Glomerular visceral epithelial cell (primary cell): ENCODE measurements at regions not wholly inside any gene's neighbourhood (a gene's known extent, or its start where the extent isn't known, plus 50 kb on each side); places are given as distances from the start of the nearest gene placed in this dataset.
"Not testable (repeated sequence)": the region's sequence is repeated elsewhere in the genome, so short reads cannot be mapped to it uniquely, and the experiment has no call there.

ENCODE experiments used
- DNase-seq: peaks from one replicate; pipeline ENCODE4 v3.0.0-alpha.2; 2016; ENCODE audit errors: extremely low spot score

DNA sequence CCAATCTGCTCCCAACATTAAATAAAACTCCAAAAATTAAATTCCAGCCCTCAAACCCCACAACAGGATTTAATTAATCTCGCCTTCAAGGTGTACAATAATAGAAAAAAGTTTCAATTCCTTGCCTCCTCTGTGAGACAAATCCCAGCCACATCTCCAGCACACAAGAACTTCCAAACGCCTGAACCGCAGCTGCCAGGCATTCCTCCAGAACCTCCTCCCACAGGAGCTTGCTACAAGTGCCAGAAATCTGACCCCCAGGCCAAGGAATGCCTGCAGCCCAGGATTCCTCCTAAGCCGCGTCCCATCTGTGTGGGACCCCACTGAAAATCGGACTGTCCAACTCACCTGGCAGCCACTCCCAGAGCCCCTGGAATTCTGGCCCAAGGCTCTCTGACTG is 94.5 kb upstream of the RAB4A start:
- not testable (repeated sequence) for DNase-seq

DNA sequence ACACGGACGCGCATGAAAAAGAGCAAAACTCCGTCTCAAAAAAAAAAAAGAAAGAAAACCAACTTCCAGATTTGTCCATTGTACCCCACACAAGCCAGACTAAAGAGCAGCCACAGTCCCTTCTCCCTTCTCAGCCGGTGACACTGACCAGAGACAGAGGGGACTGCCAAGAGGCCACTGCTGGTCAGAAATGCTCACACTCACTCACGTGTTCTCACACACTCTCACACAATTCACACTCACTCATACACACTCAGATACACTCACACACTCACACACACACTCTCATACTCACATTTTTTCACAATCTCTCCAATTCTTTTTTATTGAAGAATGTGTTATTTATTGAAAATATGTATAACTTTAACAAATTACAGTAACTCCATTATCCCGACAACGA is 90.8 kb upstream of the RAB4A start:
- no peak for DNase-seq

DNA sequence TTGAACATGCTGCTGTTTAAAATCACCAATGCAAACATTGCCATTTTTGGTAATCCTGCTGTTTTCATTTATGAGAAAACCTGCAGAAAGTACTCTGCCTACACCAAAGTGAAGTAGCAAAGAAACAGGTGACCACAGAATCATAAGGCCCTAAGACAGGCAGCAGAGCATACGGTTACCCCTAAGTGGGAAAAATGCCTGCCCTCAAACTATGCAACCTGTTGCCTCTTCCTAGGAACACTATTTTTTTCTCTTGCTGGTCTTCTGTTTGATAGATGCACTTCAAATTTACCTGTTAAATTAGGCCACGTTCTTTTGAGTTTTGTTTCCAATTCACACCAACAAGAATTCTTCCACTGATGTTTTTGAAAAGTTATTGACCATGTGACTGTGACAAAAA is 89.5 kb upstream of the RAB4A start:
- DNase-seq = no peak

DNA sequence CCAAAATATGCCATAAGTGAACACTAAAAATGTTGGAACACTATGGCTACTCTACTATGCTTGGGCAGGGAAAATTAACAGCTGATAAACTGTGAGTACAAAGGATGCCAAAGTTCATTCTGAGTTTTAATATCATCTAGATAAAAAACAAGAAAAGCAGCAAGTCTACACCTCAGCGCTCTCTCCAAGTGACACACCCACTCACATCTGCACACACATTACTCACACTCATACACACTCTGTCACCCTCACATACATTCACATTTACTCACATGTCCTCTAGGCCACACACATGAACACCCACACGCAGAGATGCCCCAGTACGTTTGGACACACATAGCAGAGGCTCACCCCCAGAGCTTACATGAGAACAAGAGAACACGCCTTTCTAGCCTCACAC is 87.3 kb upstream of the RAB4A start:
- DNase-seq = no peak

DNA sequence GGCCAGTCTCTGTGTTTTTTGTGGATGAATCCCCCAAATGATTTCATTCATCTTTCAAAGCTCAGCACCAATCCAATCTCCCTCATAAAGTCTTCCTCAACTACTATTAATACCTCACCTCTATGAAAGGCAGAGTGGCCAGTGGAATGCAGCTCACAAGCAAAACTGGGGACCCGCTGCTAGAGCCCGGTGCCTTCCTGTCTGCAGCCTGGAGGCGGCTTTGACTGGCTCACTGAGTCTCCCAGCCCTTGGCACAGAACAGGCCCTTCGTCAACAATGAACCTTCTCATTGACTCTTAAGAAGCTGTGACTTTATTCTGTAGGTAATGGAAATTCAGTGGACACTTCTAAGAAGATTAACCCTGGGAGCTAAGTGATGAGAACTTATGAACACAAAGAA is 86.8 kb upstream of the RAB4A start:
- no peak for DNase-seq

DNA sequence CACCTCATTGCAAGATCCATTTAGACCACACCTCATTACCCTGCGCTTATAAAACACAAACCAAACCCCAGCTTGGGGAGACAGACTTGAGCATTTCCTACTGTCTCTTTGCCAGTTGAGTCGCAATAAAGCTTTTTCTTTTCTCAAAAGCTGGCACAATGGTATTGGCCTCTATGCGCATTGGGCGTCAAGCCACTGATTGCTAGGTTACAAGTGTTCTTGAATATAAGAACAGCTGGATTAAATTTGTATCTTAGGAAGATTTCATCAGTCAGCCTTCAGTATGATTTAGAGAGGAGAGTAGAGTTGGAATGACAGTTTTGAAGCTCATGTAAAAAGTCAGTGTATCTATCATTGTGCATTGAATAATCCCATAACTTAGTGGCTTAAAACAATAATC is 84.9 kb upstream of the RAB4A start:
- no peak for DNase-seq

DNA sequence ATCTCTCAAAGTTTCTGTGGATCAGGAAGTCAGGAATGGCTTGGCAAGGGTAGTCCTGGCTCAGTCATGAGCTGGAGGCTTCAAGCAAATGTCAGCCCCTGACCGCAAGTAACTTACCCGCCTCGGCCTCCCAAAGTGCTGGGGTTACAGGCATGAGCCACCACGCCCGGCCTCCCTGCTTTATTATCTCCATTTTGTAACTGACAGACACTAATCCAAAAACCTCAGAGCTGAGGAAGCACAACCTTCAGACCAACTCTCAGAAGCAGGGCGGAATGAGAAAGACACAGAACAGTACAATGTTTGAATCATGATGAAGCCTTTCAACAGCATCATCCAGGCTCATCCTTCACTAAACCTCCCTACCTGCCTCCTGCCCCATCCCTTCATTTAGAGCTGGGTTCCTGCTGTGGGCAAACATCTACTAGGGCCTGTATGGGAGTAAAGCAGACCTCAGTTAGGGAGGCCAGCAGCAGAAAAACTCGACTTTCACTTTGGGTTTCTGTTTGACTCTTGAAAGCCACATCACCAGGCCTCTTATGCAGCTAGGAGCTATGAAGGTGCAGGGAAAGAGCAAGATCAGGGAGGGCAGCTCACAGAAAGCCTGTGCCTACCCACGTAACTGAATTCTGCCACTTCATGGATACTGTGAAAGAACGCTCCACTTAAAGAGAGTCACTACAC is 84.4 kb upstream of the RAB4A start:
- DNase-seq = no peak

DNA sequence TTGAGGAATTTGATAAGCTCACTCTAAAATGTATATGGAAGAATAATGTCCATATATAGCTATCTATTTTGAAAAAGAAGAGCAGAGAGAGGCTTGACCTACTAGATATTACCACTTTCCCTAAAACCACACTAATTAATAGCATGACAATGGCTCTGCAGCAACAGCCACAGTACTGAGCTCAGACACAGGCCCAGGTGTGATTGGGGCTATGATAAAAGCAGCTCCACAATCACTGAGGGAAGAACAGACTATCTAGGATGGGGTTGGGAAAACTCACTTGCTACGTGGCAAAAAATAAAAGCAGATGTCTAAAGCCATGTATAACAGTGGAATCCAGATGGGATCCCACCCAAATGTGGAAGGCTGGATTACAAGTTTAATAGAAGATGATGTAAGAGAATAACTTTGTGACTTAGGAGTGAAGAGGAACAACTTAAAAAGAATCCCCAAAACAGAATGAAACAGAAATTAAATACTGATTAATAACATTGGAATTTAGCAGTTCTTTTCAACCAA is 80.8 kb upstream of the RAB4A start:
- no peak for DNase-seq

DNA sequence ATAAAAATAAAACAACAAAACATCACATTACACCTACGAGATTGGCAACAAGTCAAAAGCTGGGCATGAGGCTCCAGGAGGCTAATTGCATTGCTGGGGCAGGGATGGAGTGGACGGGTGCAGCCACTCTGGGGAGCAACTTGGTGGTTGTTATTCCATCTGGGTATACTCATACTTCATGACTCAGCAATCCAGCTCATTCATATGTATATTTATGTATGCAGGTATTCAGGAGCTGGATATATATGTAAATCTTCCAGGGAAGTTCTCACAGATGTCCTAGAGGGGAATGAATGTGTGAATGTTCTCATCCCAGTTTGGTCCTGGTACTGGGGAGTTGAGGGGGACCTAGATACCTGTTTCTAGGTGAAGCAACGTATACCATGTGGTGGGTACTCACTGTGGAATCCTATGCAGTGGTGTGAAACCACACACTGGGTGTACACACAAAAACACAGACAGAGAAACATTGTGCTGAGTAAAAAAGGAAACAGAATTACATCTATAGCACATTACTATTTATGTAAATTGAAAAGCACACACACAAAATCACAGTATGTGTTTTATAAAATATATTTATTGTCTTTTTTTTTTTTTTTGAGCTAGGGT is 79.7 kb upstream of the RAB4A start:
- no peak for DNase-seq

DNA sequence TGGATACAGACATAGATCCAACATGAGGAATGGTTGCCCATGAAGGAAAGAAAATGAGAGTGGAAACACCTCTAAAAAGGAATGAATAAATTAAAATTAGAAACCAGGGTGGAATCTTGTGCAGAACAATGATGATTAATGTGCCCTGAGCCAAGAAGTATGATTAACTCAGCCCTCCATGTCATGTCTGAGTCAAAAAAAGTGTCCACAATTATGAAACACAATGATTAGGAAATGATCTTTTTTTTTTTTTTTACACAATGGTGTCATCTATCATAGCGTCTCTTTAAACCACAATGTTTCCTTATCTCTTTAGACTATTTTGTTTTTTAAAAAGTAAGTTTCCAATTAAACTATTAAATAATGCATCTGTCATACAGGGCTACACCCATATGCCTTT is 78.9 kb upstream of the RAB4A start:
- DNase-seq = peak; percentile 8

DNA sequence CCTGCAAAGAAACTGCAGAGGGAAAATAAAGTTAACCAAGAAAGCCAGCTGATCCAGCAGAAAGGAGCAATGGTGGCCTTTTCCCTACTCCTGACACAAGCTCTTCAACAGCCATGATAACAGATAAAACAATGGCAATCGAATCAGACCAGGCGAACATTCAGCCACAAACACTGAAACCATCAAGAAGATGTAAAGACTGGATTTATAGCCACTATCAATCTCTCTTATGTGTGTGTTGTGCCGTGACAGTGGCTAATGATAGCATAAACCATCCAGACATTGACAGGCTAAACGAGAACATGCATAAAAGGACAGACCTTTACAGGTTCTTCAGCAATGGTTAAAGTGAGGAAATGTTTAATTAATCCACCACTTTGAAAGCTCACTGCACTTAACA is 78.1 kb upstream of the RAB4A start:
- no peak for DNase-seq

DNA sequence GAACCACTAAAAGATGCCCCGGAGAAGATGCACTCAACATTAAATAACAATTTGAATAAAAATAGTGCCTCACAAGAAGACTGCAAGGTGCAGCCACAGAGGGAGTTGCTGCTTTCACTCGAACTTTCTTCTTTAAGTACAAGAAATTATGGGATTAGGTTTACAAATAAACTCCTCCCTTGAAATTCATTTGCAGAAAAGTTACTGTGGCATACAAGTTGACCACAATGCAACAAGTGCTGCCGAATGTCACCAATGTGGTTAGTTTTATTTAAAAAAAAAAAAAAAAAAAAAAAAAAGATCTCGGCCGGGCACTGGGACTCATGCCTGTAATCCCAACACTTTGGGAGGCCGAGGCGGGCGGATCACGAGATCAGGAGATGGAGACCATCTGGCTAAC is 76.8 kb upstream of the RAB4A start:
- no peak for DNase-seq

DNA sequence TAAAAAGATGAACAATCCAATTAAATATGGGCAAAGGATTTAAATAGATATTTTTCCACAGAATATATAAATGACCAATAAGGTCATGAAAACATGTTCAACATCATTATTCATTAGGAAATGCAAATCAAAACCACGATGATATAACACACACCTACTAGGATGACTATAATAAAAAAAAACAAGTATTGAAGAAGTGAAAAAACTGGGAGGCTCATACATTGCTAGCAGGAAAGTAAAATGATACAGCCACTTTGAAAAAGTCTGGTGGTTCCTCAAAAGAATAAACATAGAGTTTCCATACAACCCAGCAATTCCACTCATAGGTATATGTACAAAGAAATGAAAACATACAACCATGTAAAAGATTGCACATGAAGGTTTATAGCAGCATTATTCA is 75.7 kb upstream of the RAB4A start:
- DNase-seq = no peak

DNA sequence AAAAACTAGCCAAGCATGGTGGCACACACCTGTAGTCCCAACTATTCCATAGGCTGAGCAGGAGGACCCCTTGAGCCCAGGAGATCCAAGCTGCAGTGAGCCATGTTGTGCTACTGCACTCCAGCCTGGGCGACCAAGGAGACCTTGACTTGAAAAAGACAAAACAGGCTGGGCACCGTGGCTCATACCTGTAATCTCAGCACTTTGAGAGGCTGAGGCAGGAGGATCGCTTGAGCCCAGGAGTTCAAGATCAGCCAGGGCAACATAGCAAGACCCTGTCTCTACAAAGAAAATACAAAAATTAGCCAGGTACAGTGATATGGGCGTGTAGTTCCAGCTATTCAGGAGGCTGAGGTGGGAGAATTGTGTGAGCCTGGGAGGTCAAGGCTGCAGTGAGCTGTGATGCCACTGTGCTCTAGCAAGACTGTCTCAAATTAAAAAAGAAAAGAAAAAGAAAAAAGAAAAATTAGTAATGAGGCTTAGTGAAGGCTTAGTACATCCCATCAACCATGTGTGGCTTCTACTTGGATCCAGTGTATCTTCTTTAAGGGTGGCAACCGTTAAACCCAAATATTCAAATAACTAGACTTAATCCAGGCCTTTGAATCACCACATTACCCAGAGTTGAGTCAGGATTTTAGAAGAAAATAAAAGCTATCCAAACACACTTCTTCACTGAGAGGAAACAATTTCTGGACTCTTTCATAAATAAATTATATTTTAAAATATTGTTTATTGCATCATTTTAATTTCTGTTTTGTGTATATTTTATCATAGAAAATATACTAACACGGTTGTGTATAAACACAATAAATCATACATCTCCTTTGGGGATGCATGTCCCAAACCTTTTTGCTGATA is 74.3 kb upstream of the RAB4A start:
- no peak for DNase-seq

DNA sequence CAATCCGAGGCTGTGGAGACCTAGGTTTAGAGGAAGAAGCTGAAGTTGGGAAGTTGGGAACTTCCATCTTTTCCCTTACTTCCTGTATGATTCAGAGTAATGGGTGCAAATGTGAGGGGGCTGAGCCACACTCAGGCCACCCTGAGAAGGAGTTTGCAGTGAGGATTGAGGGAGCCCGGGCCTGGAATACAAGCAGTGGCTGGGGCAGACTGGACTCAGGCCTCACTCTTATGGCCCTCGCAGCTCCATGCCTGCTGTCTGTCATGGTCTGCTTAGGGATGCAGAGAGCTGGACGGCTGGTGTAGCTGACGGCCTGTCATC is 73.7 kb upstream of the RAB4A start:
- DNase-seq = no peak

DNA sequence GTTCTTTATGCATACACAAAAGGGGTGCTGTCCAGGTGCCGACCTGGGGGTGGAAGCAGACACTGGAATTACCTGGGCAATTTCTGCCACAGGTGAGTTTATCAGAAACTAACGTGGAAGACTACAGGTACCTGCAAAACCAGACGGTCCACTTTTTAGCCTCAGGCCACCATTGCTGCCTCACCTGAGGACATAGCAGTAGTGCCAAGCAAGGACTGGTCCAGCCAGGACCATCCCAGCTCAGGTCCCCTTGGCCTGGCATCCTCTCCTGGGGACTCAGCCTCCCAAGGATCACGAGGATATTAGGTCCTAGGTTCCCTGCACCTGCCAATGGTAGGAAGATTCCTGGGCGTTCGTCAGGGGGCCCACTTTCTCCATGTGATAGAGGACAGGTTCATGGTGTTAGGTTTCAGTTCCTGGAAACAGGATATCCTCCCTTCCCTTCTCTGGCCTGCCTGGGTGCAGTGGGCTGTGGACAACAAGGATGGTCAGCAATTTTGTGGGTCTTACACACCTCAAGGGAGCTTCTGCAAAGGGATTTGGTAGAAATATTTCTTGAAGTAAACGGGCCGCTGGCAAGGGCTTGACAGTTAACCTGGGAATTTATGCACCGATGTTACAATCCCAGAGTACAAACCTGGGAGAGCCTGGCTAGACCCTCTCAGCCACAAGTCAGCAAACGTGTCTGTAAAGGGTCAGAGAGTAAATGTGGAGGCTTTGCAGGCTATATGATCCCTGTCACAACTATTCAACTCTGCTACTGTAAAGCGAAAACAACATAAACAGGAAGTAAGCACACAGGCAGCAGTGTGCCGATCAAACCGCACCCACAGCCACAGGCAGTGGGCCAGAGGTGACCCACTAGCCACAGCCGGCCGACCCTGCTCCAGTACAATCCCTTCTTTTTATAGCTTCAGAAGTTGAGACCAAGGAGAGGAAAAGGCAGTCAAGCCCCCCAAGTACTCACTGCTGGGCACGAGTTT is 71.4 kb upstream of the RAB4A start:
- no peak for DNase-seq

DNA sequence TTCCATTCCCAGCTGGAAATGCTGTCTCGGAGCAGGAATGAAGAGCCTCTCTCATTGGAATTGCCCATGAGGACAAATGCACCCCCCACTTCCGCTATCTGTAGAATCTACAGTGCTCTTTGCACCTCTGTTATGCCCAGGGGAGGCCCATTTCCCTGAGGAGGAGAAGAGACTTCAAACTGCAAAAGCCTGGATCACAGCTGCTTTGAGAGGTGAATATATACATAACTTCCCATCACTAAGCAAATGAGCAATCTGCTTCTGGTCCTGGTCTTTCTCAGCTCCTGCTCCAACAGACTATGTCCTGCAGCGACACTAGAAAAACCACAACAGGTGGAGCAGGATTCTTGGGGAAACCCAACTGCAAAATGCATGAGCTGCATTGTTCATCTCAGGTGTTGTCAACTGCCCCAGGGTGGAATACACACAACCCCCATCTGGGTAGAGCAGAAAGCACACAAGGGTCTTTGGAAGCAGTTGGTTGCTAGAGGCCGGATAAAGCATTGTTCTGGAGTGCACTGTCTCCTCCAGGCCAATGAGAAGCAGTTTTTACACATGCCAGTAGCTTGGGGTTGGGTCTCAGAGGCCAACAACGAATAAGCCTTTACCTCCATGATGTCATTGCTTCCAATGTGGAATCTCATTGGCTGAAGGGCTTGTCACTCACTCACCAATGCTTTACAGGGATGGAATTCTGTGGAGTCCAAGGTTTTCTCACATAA is 67.7 kb upstream of the RAB4A start:
- DNase-seq = peak; percentile 13

DNA sequence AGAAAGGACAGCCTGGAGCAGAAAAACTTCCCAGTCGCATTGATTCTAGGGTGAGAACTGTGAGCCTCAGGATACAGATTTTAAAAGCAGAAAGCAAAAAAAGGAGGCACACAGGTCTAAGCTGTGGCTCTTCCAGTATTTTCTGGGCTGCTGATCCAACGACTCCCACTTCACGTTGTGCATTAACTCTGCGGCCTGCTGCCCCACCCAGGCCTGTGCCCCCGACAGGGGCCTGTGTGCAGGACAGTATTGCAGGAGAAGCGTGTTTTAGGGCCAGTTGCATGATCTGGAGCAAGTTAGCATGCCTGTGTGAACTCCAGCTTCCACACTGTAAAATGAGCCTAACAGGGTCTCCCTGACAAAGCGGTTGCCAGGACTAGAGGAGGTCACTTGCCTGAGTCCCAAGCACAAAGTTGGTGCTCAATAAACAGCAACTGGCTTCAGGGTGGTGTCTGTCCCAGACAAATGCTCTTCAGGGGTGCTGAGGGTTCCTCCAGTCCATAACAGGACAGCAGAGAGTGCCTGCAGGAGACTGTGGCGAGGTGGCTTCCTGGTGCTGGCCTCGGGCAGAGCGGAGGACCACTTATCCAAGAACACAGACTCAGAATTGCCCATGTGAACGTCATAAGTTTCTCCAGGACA is 66.8 kb upstream of the RAB4A start:
- no peak for DNase-seq

DNA sequence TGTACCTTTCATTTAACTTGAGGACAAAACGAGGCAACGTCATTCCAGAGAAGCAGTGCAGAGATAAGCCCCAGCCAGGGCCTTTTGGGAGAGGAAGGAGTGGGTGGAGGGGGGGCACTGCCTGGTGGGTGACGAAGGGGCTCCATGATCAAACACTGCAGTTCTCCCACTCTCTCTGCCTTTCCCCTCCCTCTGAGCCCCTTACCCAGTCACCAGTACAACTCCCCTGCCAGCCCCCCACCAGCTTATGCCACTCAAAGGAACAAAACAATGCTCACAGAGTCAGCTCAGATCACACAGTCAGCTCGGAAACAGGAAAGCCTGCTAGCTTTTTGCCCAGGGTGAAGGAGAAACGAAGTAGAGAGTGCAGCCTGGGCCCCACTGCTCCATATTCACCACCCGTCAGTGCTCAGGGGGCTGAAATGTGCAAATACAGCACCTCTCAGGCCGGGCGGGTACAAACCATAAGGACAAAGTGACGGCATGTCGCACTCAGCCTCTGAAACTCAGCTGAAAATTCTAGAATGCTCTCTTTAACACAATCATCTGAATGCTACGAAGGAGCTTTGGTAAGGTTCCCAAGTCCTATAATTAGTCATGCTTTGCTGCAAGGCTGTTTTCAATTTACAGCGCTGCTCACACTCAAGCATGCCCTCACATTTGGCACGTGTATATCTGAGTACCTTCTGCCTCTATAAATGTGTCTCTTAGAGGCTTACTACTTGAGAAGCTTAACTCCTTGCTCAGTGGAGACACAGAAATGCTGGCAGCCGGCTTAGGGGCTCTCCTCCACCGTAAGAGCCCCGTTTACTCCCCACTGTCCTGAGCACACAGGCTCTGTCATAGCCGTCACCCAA is 65.8 kb upstream of the RAB4A start:
- no peak for DNase-seq

DNA sequence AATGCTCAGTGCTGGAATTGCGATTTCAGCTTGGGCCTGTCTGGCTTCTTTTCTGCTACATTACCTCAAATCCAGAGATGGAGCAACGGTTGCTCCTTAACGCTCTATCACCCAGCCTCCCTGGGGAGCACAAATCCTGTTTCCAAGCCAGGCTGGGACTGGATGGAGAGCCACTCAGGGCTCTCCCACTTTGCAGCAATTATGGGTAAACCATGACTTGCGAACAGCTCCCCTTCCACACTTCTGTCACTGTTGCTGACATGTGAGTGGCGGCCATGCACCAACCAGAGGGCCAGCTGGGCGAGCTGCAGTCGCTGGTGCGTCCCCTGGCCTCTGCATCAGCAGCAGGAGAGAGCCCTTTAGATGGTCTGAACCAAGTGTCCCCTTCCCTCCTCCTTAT is 65.1 kb upstream of the RAB4A start:
- no peak for DNase-seq
